Kidney tubule cell (primary cell): ENCODE measurements at regions not wholly inside any gene's neighbourhood (a gene's known extent, or its start where the extent isn't known, plus 50 kb on each side); places are given as distances from the start of the nearest gene placed in this dataset.

Experiments
- DNase-seq: peaks from one replicate; pipeline ENCODE4 v3.0.0-alpha.2; 2018; ENCODE audit warnings: low spot score

DNA sequence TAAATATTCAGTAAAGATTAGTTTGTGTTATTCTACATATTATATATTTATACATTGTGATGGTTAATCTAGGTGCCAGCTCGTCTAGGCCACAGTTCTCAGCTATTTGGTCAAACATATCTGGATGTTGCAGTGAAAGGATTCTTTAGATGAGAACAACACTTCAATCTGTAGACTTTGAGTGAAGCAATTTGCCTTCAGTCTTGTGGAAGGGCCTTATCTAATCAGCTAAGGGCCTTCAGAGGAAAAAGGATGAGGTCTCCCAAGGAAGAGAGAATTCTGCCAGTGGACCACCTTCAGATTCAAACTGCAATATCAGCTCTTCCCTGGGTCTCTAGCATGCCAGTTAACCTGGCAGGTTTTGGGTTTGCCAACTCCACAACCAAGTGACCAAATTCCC, 112.0 kb downstream of the SH3TC2 start:
- no peak for DNase-seq

DNA sequence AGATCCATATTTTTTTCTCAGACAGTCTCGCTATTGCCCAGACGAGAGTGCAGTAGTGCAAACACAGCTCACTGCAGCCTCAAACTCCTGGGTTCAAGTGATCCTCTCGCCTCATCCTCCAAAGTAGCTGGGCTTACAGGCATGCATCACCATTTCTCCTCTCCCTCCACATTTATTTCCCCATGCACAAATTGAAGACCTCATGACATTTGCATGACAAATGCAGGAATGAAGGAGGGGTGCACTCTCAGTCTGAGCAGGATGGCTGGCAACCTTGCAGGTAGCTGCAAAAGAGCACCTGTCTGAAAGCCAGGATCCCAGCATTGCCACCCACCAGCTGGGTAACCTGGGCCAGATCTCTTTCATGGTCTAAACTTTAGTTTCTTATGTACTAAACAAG, 111.2 kb downstream of the SH3TC2 start:
- no peak for DNase-seq

DNA sequence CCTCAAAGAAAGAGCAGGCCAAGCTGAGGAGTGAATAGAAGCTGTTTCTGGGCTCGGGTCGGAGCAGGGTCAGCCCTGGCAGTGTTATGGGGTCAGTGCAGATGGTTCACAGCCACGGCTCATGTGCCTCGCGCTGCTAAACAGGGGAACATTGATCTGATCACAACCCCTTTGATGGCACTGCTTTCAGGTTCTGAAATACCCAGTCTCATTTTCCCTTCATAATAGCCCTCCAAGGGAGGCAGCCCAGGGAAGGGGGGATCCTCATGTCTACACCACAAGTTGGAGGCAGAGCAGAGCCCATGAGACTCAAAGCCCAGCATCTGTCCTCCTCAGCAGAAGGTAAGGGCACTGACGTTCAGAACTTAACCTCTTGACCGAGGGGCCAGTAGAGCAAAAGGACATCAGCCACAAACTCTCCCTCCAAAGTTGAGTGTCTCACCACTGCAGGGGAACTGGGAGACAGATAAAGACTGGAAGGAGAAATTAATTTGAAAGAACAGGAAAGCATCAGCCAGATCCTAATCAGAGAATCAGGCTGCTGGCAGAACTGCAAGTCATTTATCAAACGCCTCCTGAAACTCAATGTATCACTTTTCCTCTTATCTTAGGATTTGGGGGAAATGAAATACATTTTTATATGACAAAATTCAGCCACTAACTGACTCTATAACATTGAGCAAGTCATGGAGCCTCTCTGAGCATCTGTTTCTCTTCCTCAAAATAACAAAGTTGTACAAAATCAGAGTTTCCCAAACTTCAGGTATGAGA, 110.6 kb downstream of the SH3TC2 start:
- DNase-seq: no peak

DNA sequence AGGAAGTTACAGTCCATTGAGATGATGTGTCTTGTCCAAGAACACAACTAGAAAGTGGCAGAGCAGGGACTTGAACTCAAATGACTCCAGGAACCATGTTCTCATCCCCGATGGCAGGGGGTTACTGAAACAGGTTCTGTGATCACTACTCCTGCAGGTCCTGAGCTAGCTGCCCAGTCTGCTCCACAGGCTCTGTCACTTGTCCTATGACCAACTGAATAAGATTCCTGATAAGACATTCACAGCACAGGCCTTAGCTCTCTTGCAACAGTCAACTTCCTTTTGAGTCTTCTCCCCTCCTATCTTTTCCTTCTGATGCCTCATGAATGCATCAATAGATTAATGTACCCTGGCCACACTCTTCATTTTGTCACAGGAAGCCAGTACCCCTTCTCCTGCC, 109.2 kb downstream of the SH3TC2 start:
- no peak for DNase-seq
